ENCODE measurements at regions not wholly inside any gene's neighbourhood (a gene's known extent, or its start where the extent isn't known, plus 50 kb on each side); places are given as distances from the start of the nearest gene placed in this dataset.

DNA sequence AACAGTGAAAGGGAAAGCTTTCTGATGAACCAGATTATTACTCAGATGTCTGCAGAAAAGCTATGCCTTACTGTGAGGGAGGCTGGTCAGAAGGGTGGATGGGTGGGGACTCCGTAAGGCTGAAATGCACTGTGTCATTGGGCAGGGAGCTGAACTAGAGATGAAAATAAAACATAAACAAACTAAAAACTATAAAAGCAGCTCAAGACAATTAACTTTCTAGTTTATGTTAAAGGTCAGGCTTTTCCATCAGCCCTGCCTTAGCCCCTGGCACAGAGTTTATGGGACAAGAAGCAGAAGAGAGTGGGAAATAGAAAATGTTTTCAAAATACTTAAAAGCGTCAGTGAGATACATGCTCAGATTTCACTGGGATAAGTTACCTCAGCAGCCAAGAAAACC is 310.0 kb upstream of the UBE2E2 start (continued):
- TF ChIP-seq, protein P1, sequence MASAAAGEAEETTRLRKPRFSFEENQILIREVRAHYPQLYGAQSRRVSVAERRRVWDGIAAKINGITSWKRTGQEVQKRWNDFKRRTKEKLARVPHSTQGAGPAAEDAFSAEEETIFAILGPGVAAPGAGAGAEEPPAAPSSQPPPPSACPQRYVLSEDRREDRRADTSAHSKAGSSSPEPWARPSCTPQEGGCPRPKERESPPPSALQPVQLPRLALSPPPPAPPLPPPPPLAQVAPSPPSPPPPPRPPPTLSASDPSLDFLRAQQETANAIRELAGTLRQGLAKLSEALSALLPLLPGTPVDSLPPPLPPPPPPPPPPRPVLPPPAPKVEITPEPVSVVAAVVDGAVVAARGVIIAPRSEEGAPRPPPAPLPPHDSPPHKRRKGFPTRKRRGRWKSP (CRISPR knock-in tag; IDR thresholded peaks at IDR 0.05), result no peak
- TF ChIP-seq ZNF460 (CRISPR knock-in tag; IDR thresholded peaks at IDR 0.05; ENCODE audit: borderline replicate concordance), result no peak
- no peak for TF ChIP-seq ZNF317 (CRISPR knock-in tag; IDR thresholded peaks at IDR 0.05)
- TF ChIP-seq ZFP37 (CRISPR knock-in tag; IDR thresholded peaks at IDR 0.05; ENCODE audit: borderline replicate concordance), result no peak
- TF ChIP-seq ZNF343 (CRISPR knock-in tag; IDR thresholded peaks at IDR 0.05), result no peak
- TF ChIP-seq ZNF12 (CRISPR knock-in tag; IDR thresholded peaks at IDR 0.05), result no peak
- TF ChIP-seq ZFP36 (IDR thresholded peaks at IDR 0.05; ENCODE audit: borderline replicate concordance, low read depth, low read length, partially characterized antibody), result no peak

DNA sequence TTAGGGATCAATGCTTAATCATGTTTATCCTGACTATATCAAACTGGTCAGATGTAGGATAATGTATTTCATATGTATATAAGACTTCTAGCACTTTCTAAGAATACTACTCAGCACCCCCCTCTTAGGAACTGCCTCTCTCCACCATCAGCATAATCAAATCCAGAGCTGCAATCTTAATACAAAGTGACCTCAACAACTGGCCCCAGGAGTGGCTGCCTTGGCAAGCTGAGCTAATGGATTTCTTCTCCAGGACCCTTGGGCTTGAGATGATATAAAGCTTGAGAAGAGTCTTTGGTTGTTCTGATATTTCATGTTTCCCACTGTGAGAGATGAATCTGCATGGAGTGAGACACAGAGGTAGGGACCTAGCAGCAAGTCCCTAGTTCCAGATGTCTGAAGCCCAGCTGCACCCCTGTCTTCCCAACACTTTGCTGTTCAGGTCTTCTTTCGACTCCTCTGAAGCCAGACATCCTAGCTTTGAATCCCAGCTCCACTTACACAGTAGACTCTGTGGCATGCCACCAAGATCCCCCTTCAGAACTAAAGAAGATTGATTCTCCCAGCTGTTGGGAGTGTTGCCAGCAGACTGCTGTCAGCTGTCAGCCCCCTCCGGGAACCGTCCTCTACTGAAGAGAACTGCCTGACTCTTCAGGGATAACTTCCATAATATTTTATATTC is 309.3 kb upstream of the UBE2E2 start:
- CTCF ChIA-PET (ENCODE audit: low intra/inter-chr PET ratio, low total read pairs), result no interaction called here
- in situ Hi-C loops (cut with HindIII; ENCODE audit: extremely low pct_ligation_motif_present, low pct_unique_long_range_greater_than_20kb) (no loop called here), intact Hi-C loops (cut with micrococcal nuclease; ENCODE audit: unreplicated experiment) (no loop called here)
- H3K4me2 ChIP-seq (ENCODE audit: low read depth, low read length), result no peak overlapping the region
- H3K9ac ChIP-seq (ENCODE audit: insufficient read depth, low read depth, low read length), result no peak overlapping the region
- BruUV-seq (replicated peaks), result no TSS peak
- no peaks in the 10 kb centered on the region for H4K20me1 ChIP-seq (ENCODE audit: insufficient read depth, low read length)
- no peak overlapping the region for H2AFZ ChIP-seq (ENCODE audit: low read length)
- 0% methylated on average over 3 of the region's 3 CpGs for WGBS (ENCODE audit: low lambda C conversion rate)
- H3K9me3 ChIP-seq (ENCODE audit: low read length), result no peaks in the 10 kb centered on the region
- no peak for FAIRE-seq
- no peak for ATAC-seq
- POLR2A ChIA-PET, result no interaction called here
- no peaks in the 10 kb centered on the region for H3K4me1 ChIP-seq (ENCODE audit: insufficient read depth, low read length)
- no peaks in the 10 kb centered on the region for H3K36me3 ChIP-seq (replicated peaks in 1 of 2; ENCODE audit: control insufficient read depth in 1 of 2, insufficient read depth in 2 of 2, low read length in 2 of 2)
- H3K79me2 ChIP-seq (ENCODE audit: insufficient read depth, low read length), result no peaks in the 10 kb centered on the region
- DNase-seq (ENCODE audit: low spot score), result no peak
- H3K27ac ChIP-seq (ENCODE audit: extremely low read length, insufficient read depth, low read length), result no peak overlapping the region
- no peak for TF ChIP-seq ASH2L (IDR thresholded peaks at IDR 0.05; ENCODE audit: insufficient read length, low read depth, low read length)
- TF ChIP-seq ZNF883 (CRISPR knock-in tag; IDR thresholded peaks at IDR 0.05; ENCODE audit: not compliant biosample characterization), result no peak
- TF ChIP-seq ZNF253 (CRISPR knock-in tag; IDR thresholded peaks at IDR 0.05; ENCODE audit: borderline replicate concordance), result no peak
- no peak for TF ChIP-seq NR2C2 (CRISPR knock-in tag; IDR thresholded peaks at IDR 0.05; ENCODE audit: borderline replicate concordance)
- no peak for TF ChIP-seq TOPORS (CRISPR knock-in tag; IDR thresholded peaks at IDR 0.05)
- no peak overlapping the region for H3K4me3 ChIP-seq (replicated peaks in 1 of 3; ENCODE audit: insufficient read depth in 1 of 3, low read depth in 2 of 3, low read length in 3 of 3)
- no peaks in the 10 kb centered on the region for H3K27me3 ChIP-seq (ENCODE audit: control insufficient read depth in 1 of 2, insufficient read depth in 2 of 2, low read length in 2 of 2)

Data from HepG2 (cell line).